GM18870 (cell line): ENCODE measurements at regions not wholly inside any gene's neighbourhood (a gene's known extent, or its start where the extent isn't known, plus 50 kb on each side); places are given as distances from the start of the nearest gene placed in this dataset.

Source experiments
- ATAC-seq: cut with Tn5 transposase; IDR thresholded peaks from one replicate; pipeline ENCODE4 v1.9.1; 2021; ENCODE audit warnings: moderate library complexity; ENCODE audit not compliant: unreplicated experiment

DNA sequence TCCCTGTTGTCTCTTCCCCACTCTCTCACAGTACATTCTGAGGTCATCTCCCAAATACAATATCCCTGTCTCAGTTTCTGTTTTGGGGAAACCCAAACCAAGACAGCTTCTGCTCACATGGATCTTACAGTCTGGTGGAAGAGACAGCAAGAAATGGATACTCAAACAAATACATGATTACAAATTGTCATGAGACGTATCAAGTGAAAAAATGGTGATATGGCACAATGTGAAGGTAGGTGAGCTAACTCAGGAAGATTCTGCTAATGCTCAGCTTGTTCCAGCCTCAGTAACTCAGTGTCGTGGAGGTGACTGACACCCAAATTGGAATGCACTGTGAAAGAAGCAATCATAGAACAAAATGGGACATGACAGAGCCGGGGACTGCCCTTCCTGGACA is 68.3 kb downstream of the CHST1 start:
- no peak for ATAC-seq

DNA sequence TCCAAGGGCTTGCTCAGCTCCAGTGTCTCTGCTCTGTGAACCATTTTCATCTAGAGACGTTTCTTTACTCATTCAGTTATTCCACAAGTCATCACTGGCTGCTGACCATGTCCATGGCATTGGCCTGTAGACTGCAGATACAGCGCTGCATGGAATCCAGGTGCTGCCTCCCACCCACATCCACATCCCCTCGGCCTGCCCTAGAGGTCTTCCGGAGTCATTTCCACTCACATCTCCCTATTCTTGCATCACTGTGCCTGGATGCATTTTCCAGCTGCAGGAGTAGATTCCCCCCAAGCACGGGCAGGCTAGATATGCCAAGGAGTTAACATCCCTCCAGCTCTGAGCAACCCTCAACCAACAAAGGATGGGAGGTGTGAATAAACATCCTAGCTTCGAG is 68.9 kb downstream of the CHST1 start:
- ATAC-seq: no peak

DNA sequence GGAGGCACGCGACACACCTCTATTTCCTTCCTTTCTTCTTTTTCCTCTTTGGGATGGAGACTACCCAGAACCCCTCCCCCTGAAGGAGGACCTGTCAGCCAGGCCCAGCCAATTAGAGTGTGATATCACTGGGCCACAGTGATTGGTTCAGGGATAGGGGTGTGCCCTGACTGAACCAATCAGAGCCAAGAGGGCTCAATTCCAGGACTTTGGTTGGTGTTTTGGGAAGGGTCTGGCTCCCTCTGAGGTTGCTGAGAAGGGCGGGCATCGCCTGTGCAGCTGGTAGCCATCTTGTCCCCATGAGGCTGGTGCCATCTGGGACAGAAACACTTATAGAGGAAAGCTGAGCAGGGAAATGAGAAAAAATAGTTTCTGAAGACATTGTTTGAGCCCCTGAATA is 71.4 kb downstream of the CHST1 start:
- no peak for ATAC-seq

DNA sequence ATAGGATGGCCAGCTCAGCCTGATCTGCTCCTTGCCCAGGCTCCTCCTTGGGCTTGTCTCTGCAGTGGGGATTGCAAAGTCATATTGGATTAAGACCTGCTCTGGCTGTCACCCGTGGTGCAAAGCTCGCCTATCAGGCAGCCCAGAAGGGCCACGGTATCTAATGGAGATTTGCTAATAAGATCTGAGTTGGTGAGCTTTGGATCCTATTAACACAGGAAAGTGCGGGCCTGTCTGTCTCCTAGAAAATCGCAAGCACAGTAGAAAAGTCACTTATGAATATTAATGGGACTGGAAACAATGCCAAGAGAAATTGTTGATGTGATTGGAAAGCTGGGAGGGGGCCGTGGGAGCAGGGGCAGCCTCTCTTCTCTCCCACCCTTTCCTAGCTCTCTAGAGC is 72.8 kb downstream of the CHST1 start:
- no peak for ATAC-seq

DNA sequence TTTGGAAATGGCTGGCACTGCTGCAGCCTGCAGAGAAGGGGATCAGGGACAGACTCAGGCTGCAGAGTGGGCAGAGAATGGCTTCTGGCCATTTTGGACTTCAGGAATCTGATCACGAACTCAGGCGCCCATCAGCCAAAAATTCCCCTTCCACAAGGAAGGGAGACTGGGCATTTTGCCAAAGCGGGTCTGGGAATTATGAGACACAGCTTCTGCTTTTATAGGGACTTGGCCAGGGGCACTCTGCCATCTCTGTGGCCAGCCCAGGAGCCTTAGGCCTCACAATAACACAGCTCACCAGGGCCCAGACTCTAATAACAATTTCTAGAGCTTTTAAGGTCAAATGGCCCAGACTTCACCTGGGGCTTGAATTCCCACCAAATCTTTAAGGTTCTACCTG is 74.7 kb downstream of the CHST1 start:
- ATAC-seq: no peak

DNA sequence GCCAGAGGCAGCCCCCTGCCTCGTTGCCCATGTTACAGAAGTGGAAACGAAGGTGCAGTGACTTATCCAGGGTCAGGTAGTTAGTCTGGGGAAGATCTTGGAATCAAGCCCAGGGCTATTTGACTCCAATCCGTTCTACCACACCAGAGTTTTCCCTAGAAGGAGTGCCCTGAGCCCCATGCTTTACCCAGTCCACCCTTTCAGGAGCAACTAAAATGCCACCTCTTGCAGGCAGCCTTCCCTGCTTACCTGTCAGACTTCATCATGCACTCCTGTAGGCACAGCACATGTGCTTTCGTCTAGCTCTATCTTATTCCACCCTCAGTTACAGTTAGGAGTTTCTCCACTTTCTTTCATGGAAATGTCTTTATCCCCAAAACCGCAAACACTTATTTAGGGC is 80.2 kb downstream of the CHST1 start:
- no peak for ATAC-seq

DNA sequence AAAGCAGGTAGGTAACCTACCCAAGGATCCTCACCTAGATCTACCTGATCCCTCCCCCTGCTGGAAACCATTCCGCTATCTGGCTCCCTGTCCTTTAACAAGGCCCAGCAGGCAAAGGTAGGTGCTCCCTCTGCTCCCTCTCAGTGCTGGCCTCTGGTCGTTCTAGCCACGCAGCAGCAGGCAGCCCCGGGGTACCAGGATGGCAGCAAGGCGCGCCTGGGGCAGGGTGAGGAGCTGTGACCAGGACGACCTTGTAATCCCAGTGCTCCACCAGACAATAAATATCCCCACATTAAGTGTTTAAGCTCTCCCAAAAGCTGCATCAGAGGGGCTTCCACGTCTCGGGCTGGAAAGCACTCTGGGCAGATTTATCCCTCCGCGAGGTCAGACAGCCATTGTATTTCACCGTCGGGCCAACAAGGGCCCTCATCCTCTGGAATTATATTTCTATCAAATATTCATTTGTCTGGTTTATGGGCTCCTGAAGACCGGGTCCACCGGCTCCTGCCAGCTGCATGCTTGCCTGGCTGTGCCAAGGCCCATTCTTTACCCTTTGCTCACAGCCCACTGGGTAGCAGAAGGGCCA is 81.3 kb downstream of the CHST1 start:
- no peak for ATAC-seq

DNA sequence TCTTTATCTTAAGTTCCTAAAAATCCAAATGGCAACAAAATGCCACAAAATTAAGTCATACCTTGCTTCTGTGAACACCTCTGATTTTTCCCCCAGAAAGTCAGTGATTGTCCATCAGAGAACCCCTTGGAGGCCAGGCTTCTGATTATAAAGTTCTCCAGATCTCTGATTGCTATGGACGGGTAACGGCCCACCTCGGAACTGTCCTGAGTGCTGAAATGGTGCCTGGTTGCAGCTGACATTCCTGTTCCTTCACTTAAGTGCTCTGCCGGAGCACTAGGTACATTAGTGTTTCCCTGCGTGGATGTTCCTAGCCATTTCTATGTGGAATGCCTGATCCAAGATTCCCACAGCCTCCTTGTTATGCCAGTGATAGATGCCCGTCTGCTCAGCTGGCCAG is 85.0 kb downstream of the CHST1 start:
- no peak for ATAC-seq

DNA sequence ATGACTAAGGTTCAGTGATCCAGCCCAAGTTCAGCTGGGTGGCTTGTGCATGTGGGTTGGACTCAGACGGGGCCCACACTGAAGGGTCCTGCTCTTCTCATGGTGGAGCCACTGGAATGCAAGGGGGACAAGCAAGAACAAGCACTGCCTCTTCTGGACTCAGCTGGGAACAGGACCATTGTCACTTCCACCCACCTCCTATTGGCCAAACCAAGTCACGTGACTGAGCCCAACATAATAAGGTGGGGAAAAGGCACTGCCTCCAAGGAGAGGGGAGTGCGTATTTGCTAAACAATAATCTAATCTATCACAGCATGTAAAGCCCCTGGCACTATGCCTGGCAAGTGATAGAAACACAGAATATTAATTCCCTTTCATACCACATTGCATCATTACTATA is 87.1 kb downstream of the CHST1 start:
- no peak for ATAC-seq

DNA sequence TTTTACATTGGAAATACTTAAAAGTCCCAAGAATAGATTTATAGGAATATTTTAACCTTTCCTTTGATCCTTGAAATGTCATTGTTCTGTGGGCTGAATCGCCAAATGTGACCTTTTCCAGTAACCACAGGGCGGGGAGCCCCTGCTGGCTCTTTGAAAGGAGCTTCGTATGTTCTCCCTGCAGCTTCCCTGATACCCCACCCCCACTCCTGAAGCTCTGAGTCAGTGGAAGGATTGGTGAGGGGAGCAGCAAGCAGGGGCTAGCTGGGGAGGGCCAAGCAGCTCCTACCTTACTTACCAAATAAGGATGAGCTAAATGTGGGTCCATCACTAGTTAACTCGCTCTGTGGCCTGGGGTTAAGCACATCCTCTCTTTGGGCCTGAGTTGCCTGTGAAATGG is 87.7 kb downstream of the CHST1 start:
- ATAC-seq: no peak

DNA sequence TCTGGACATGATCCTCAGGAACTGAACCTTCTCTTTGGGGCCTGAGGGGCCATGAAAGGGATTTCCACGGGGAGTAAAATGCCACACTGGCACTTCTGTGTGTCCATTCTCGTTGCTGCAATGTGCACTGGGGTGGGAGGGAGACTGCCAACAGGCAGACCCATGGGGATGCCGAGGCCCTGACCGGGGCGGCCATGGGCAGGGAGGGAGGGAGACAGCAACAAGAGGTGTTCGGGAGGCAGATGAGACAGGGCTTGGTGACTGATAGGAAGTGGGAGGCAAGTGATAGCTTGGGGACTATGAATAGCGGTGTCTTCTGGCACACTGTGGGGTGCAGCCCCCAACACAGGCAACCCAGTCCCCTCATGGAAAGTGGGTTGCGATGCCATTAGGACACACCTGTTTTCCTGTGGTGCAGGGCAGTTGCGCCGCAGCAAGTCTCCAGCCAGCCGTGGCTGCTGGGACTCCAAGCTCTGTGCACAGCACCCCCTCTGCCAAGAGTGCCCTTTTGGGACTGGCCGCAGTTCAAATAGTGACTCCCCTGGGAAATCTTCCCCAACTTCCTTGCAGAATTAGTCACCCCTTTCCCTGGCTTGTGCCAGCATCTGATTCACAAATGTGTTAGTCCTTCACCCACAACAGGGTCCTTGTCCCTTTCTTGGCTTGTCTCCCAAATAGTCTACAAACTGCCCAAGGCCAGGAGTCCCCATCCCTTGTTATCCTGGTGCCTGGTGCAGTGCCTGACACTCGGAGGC is 88.8 kb downstream of the CHST1 start:
- ATAC-seq: no peak

DNA sequence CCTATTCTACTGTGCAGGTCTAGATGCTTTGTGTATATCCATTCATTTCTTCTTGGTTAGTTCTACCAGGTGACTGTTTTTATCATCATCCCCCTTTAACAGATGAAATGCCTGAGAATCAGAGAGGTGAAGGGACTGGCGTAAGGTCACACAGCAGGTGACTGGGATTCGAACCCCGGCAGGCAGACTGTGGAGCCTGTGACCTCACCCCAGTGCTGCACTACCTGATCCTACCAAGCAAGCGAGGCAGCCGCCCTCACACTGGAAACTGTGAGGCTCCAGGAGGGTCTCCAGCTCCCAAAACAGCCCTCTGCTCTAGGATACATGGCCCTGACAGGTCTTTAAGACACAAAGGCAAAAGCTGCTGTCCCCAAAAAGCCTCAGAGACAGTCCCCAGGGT is 91.7 kb downstream of the CHST1 start:
- no peak for ATAC-seq

DNA sequence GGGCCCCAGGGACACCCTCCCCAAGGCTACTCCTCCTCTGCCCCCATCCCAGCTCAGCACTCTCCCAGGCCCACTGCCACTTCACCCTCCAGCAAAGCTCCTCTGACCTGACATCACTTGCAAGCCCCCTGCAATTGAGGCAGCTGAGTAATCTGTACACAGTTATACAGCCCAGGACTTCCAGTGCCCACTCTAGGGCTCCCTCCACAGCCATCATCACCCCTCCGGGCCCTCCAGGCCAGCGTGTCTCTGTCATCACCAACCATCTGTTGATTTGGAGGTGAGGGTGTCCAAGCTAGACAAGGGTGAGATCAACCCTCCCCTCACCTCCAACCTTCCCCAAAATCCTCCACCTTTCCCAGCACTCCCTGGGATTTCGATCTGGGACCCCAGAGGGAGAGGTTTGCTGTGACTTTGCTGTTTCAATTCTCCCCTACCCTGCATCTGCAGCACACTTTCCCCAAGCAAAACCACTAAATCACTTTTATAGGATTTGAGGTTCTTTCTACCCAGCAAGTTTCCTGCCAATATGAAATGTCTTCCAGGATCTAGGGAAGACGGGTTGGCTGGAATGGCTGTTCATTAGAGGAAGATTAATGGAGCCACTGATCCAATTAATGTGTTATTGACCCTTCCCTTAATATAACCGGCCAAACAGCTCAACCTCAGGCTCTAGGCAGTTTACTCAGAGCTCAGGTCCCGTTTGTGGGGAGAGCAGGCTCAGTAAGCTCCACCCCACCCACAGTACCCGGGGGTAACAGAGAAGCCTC is 92.9 kb downstream of the CHST1 start:
- ATAC-seq: no peak

DNA sequence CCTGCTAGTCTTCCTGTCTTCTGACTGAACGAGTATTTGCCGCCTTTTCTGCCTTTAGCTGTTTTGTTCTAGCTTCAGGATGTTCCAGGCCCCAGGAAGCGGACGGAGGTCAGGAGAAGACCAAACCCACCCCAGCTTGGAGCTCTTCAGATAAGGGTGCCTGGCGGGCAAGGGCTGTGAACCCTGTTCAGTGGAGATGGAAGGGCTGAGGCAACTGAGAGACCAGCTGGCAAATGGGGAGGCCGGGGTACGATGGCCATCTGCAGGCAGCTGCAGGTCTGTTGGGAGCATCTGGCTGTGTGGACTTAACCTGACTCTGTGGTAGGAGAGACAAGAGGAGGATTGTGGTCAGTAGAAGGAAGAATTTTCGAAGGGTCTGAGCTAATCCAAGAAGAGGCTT is 95.6 kb downstream of the CHST1 start:
- ATAC-seq: no peak

DNA sequence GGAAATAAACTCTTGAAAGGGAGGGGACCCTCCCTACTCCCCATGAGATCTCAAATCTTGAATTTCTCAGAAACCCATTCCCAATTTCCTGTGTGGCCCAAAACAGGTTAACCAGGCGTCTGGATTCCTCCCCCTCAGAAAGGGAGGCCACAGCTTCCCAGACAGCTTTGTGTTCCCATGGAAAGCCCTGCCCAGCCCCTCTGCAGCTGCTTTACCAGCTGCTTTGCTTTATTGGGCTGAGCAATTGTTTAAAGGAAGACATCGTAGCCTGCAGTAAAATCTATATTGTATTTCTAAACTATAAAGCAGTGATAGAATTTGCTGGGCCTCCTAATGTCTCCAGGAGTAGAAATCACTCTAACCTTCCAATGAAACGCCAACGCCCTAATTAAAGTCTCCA is 97.4 kb downstream of the CHST1 start:
- no peak for ATAC-seq

DNA sequence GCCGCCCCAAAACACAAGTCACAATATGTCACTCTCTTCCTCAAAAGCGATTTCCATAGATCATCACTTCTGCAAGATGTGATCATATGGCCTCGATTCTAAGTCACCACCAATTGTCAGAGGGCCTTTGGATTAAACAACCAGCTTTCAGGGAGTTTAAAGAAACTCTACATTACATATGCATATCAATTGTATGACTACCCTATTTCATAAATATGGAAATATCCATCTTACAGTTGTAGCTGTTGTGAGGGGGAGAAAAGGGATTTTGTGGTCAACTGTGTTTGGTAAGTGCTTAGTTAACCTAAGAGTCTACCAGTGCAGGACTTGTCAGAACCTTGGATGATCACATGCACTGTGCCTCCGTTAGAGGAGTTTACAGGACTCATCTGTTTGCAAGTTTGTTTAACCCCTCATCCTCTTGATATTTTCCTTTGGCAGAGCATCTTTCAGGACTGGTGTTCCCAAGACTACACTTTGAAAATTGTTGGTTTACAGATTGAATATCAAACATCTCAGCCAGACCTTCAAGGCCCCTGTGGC is 99.9 kb downstream of the CHST1 start:
- no peak for ATAC-seq

DNA sequence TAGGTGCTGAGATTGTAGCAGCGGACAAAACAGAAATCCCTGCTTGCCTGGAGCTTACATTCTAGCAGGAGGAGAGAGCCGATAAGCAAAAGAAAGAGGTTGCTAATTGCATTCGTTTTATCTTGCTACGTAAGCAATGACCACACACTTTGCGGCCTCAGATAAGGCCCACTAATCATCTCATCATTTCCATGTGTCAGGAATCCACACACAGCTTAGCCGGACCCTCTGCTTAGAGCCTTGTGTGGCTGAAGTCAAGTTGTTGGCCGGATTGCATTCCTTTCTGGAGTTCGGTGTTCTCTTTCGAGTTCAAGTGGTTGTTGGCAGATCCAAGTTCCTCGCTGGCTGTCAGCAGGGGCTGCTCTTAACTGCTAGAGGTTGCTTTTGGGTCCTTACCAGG is 101.6 kb downstream of the CHST1 start:
- no peak for ATAC-seq

DNA sequence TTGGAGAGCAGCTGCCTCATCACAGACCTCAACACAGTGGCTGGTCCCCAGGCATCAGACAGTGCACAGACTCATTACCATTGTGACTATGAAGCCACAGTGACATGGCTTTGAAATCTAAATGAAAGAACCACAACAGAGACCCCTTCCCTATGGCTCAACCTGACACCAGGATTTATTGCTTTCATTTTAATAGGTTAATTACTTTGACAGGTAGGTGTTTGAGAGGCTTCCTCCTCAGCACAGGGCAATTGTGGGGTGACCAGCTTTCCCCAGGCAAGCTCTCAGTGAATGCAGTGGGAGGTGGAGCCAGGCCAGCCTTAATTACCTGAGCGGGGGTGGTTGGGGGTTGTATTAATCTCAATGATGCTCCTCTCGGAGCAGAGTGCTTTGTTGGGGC is 102.3 kb downstream of the CHST1 start:
- ATAC-seq: no peak

DNA sequence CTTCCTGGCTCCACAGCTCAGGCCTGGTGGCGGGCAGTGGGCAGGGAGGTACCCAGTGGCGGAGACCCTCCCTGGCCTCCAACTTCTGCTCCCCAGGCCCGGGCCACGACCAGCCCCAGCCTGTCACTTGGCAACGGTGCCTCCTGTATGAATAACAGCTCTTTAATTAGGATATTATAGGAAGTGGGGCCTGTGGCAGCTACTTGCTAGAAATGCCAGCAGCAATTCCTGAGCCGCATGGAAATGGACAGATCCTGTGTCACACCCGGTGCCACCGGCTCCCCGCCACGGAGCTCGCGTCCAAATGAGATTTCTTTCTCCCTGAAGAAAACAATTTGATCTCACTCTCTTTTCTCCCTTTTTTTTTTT is 104.5 kb downstream of the CHST1 start:
- ATAC-seq: no peak

DNA sequence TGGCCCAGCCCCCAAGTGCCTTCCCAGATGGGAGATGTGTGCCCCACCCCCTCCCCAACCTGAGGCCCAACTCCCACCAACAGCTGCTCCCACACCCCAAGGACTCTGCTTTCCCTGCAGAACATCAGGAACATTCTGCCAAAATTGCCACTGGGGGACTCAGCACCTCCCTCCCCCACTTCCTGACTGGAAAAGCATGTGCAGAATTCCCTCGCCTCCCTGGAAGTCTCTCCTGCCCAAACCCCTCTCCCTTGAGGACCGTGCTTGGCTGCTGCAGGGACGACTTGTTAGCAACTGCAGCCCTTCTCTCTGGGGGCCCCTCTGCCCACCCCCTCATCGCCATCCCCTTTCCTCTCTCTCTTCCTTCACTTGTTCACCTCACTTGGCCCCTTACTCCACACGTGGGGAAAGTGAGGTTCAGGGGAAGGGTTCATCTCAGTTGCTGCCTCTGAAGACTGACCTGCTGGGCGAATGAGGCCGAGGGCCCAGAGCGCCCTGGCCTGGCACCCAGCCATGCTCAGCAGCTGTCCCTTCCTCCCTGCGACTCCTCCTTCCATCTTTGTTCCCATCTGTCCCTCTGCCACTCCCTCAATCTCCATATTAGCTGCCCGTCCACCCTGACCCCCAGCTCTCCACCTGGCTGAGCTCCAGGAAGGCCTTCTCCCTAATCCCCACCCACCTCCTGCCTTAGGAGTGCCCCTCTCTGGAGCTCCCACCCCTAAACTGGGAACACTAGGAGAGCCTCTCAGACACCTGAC is 105.1 kb downstream of the CHST1 start:
- no peak for ATAC-seq
